ENCODE measurements at regions not wholly inside any gene's neighbourhood (a gene's known extent, or its start where the extent isn't known, plus 50 kb on each side); places are given as distances from the start of the nearest gene placed in this dataset.

DNA sequence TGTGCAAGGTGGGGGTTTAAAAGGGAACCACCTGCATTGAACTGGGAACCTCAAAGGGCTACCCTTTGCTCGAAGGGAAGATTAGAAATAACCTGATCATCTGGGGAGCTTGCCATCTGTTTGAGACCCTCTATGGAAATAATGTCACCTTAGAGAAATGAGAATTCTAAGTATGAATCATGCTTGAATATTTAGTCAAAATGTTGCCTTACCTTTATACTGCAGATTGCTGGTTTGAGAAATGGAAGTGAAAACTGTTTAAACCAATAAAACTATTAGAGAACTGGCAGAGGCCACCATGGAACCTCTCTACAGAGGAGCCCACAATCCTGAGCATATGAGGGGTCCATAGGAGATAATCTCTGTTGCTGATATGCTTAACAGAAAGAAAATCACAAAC is 131.2 kb upstream of the FAM78B start:
- TF ChIP-seq, protein P1, sequence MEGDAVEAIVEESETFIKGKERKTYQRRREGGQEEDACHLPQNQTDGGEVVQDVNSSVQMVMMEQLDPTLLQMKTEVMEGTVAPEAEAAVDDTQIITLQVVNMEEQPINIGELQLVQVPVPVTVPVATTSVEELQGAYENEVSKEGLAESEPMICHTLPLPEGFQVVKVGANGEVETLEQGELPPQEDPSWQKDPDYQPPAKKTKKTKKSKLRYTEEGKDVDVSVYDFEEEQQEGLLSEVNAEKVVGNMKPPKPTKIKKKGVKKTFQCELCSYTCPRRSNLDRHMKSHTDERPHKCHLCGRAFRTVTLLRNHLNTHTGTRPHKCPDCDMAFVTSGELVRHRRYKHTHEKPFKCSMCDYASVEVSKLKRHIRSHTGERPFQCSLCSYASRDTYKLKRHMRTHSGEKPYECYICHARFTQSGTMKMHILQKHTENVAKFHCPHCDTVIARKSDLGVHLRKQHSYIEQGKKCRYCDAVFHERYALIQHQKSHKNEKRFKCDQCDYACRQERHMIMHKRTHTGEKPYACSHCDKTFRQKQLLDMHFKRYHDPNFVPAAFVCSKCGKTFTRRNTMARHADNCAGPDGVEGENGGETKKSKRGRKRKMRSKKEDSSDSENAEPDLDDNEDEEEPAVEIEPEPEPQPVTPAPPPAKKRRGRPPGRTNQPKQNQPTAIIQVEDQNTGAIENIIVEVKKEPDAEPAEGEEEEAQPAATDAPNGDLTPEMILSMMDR (IDR thresholded peaks at IDR 0.05): no peak
- TF ChIP-seq EP300 (IDR thresholded peaks at IDR 0.05) (no peak), POLR2A (IDR thresholded peaks at IDR 0.05) (no peak)
